Type B pancreatic cell (in vitro differentiated cells): ENCODE measurements at regions not wholly inside any gene's neighbourhood (a gene's known extent, or its start where the extent isn't known, plus 50 kb on each side); places are given as distances from the start of the nearest gene placed in this dataset.
"Not testable (repeated sequence)": the region's sequence is repeated elsewhere in the genome, so short reads cannot be mapped to it uniquely, and the experiment has no call there.

ENCODE experiments used
- DNase-seq: peaks from one replicate; pipeline ENCODE4 v3.0.0; 2021; ENCODE audit warnings: mixed read lengths; ENCODE audit not compliant: unreplicated experiment; ENCODE audit errors: extremely low spot score
- H3K27ac Mint-ChIP-seq: 2 replicates; pipeline ENCODE4 v1.8.0; 2021; ENCODE audit warnings: mild to moderate bottlenecking, mixed read lengths
- H3K27me3 Mint-ChIP-seq: 2 replicates; pipeline ENCODE4 v1.8.0; 2021; ENCODE audit warnings: mixed read lengths
- H3K36me3 Mint-ChIP-seq: 2 replicates; pipeline ENCODE4 v1.8.0; 2021; ENCODE audit warnings: mixed read lengths
- H3K4me1 Mint-ChIP-seq: one replicate; pipeline ENCODE4 v1.8.0; 2021; ENCODE audit warnings: mixed read lengths; ENCODE audit not compliant: unreplicated experiment
- H3K4me3 Mint-ChIP-seq: 2 replicates; pipeline ENCODE4 v1.8.0; 2021; ENCODE audit warnings: mild to moderate bottlenecking, mixed read lengths
- H3K9me3 Mint-ChIP-seq: 2 replicates; pipeline ENCODE4 v1.8.0; 2021; ENCODE audit warnings: mixed read lengths
- CTCF ChIP-seq: fragments of 200-600 bp; sonication (generic); conservative IDR thresholded peaks from 2 replicates; pipeline ENCODE4 v1.5.0; 2021; ENCODE audit warnings: antibody characterized with exemption, mild to moderate bottlenecking

- Mint-ChIP-seq H3K27ac (no peak overlapping the region), H3K4me3 (no peak overlapping the region), H3K36me3 (no peaks in the 10 kb centered on the region), H3K4me1 (no peaks in the 10 kb centered on the region), H3K9me3 (no peaks in the 10 kb centered on the region), H3K27me3 (no peaks in the 10 kb centered on the region)
- no peak for DNase-seq
- TF ChIP-seq CTCF = no peak
These were observed 305.2 kb upstream of the STEAP1 start for GRCh38 chr7:89849052-89849451.

DNA sequence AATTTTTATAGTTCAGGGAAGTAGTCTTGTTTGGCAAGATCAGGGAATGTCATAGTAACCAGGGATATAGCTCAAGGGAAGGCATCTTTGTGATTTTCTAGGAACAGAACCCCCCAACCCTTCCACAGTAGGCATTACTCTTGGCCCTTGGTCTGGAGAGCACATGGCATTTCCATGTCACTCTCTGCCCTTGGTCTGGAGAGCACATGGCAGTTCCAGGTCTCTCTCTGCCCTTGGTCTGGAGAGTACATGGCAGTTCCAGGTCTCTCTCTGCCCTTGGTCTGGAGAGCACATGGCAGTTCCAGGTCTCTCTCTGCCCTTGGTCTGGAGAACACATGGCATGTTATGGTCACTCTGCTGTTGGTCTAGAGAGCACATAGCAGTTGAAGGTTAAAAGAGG lies 297.2 kb upstream of the STEAP1 start:
- not testable (repeated sequence) for H3K36me3 Mint-ChIP-seq, H3K4me3 Mint-ChIP-seq, H3K9me3 Mint-ChIP-seq, H3K27ac Mint-ChIP-seq, H3K27me3 Mint-ChIP-seq, DNase-seq, H3K4me1 Mint-ChIP-seq

- no peaks in the 10 kb centered on the region for H3K36me3 Mint-ChIP-seq
- no peak for TF ChIP-seq CTCF
- H3K4me1 Mint-ChIP-seq = no peaks in the 10 kb centered on the region
- peaks cover 7% of the 10 kb centered on the region for H3K9me3 Mint-ChIP-seq
- H3K27me3 Mint-ChIP-seq = no peaks in the 10 kb centered on the region
- no peak overlapping the region for H3K4me3 Mint-ChIP-seq
- H3K27ac Mint-ChIP-seq = no peak overlapping the region
- no peak for DNase-seq
These were observed 296.5 kb upstream of the STEAP1 start for GRCh38 chr7:89857767-89858166.

DNA sequence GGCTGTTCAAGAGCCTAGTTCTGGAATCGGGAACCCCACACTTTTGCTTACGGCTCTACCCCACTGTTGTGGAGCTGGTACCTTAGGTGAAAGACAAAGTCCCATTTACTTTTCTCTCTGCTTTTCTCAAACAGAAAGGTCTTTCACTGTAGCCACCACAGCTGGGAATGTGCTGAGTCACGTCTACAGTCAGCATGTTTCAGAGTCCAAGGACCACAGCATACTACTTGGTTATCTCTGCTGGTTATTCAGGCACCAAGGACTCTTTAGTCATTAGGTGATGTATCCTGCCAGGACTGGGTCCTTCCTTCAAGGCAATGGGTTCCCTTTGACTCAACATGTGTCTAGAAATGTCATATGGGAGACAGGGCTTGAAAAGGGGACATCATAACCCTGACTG lies 266.8 kb upstream of the STEAP1 start:
- no peak overlapping the region for H3K4me3 Mint-ChIP-seq
- H3K9me3 Mint-ChIP-seq = no peaks in the 10 kb centered on the region
- no peaks in the 10 kb centered on the region for H3K27me3 Mint-ChIP-seq
- no peak overlapping the region for H3K27ac Mint-ChIP-seq
- no peak for DNase-seq
- no peaks in the 10 kb centered on the region for H3K36me3 Mint-ChIP-seq
- H3K4me1 Mint-ChIP-seq = no peaks in the 10 kb centered on the region
- no peak for TF ChIP-seq CTCF

- H3K9me3 Mint-ChIP-seq = no peaks in the 10 kb centered on the region
- TF ChIP-seq CTCF = no peak
- H3K36me3 Mint-ChIP-seq = no peaks in the 10 kb centered on the region
- H3K27ac Mint-ChIP-seq = no peak overlapping the region
- H3K4me1 Mint-ChIP-seq = no peaks in the 10 kb centered on the region
- no peaks in the 10 kb centered on the region for H3K27me3 Mint-ChIP-seq
- no peak for DNase-seq
- H3K4me3 Mint-ChIP-seq = no peak overlapping the region
These were observed 245.5 kb upstream of the STEAP1 start for GRCh38 chr7:89908736-89909135.

DNA sequence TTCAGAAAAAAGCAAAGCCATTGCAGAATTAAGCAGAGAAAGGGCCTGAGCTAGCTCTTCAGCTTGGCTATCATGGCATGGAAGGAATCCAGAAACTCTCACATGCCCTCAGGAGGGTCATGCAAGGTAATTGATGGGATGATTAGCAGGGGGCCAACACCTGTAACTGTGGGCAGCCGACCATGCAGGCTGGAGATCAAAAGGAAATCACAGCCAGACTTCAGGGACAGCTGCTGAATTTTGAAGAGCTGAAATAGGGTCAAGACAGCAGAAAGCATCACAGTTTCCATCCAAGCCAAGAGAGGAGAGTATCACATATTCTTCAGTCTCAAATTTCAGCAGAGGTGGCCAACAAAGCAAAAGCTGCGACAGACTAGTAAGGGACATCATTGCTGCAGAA lies 239.6 kb upstream of the STEAP1 start:
- no peak for TF ChIP-seq CTCF
- no peaks in the 10 kb centered on the region for H3K9me3 Mint-ChIP-seq
- no peak for DNase-seq

More for the DNA sequence above, 239.6 kb upstream of the STEAP1 start:
- Mint-ChIP-seq H3K27ac (no peak overlapping the region), H3K27me3 (peaks cover 7% of the 10 kb centered on the region), H3K4me1 (no peaks in the 10 kb centered on the region), H3K36me3 (no peaks in the 10 kb centered on the region), H3K4me3 (no peak overlapping the region)
